Type B pancreatic cell (in vitro differentiated cells): ENCODE measurements at regions not wholly inside any gene's neighbourhood (a gene's known extent, or its start where the extent isn't known, plus 50 kb on each side); places are given as distances from the start of the nearest gene placed in this dataset.

Source experiments
- DNase-seq: peaks from one replicate; pipeline ENCODE4 v3.0.0; 2021; ENCODE audit warnings: mixed read lengths; ENCODE audit not compliant: unreplicated experiment; ENCODE audit errors: extremely low spot score
- H3K27ac Mint-ChIP-seq: 2 replicates; pipeline ENCODE4 v1.8.0; 2021; ENCODE audit warnings: mild to moderate bottlenecking, mixed read lengths
- H3K27me3 Mint-ChIP-seq: 2 replicates; pipeline ENCODE4 v1.8.0; 2021; ENCODE audit warnings: mixed read lengths
- H3K36me3 Mint-ChIP-seq: 2 replicates; pipeline ENCODE4 v1.8.0; 2021; ENCODE audit warnings: mixed read lengths
- H3K4me1 Mint-ChIP-seq: one replicate; pipeline ENCODE4 v1.8.0; 2021; ENCODE audit warnings: mixed read lengths; ENCODE audit not compliant: unreplicated experiment
- H3K4me3 Mint-ChIP-seq: 2 replicates; pipeline ENCODE4 v1.8.0; 2021; ENCODE audit warnings: mild to moderate bottlenecking, mixed read lengths
- H3K9me3 Mint-ChIP-seq: 2 replicates; pipeline ENCODE4 v1.8.0; 2021; ENCODE audit warnings: mixed read lengths
- CTCF ChIP-seq: fragments of 200-600 bp; sonication (generic); conservative IDR thresholded peaks from 2 replicates; pipeline ENCODE4 v1.5.0; 2021; ENCODE audit warnings: antibody characterized with exemption, mild to moderate bottlenecking

GRCh38 chr2:52074130-52074719 lies 1042.3 kb upstream of the NRXN1 start:
- H3K27me3 Mint-ChIP-seq, result no peaks in the 10 kb centered on the region

GRCh38 chr2:52072949-52073348 lies 1041.0 kb upstream of the NRXN1 start:
- Mint-ChIP-seq H3K27me3 (no peaks in the 10 kb centered on the region), H3K27ac (no peak overlapping the region), H3K4me1 (no peaks in the 10 kb centered on the region), H3K4me3 (no peak overlapping the region), H3K36me3 (no peaks in the 10 kb centered on the region), H3K9me3 (no peaks in the 10 kb centered on the region)
- TF ChIP-seq CTCF, result no peak
- DNase-seq, result no peak

More at GRCh38 chr2:52074130-52074719, 1042.3 kb upstream of the NRXN1 start:
- no peaks in the 10 kb centered on the region for H3K4me1 Mint-ChIP-seq
- no peaks in the 10 kb centered on the region for H3K9me3 Mint-ChIP-seq
- H3K27ac Mint-ChIP-seq, result no peak overlapping the region
- H3K4me3 Mint-ChIP-seq, result no peak overlapping the region
- no peaks in the 10 kb centered on the region for H3K36me3 Mint-ChIP-seq
- TF ChIP-seq CTCF, result no peak
- no peak for DNase-seq

GRCh38 chr2:52070665-52071064 lies 1038.7 kb upstream of the NRXN1 start:
- H3K27me3 Mint-ChIP-seq, result no peaks in the 10 kb centered on the region
- no peaks in the 10 kb centered on the region for H3K4me1 Mint-ChIP-seq
- H3K4me3 Mint-ChIP-seq, result no peak overlapping the region
- H3K36me3 Mint-ChIP-seq, result no peaks in the 10 kb centered on the region
- H3K27ac Mint-ChIP-seq, result no peak overlapping the region
- DNase-seq, result no peak
- no peaks in the 10 kb centered on the region for H3K9me3 Mint-ChIP-seq
- TF ChIP-seq CTCF, result no peak

- Mint-ChIP-seq H3K27ac (no peak overlapping the region), H3K9me3 (no peaks in the 10 kb centered on the region), H3K27me3 (no peaks in the 10 kb centered on the region), H3K4me1 (no peaks in the 10 kb centered on the region), H3K4me3 (no peak overlapping the region), H3K36me3 (no peaks in the 10 kb centered on the region)
- no peak for TF ChIP-seq CTCF
- DNase-seq, result no peak
These were observed 1032.3 kb upstream of the NRXN1 start for GRCh38 chr2:52064234-52064633.

- Mint-ChIP-seq H3K9me3 (peaks cover 5% of the 10 kb centered on the region), H3K27ac (no peak overlapping the region), H3K4me3 (no peak overlapping the region), H3K36me3 (no peaks in the 10 kb centered on the region), H3K4me1 (no peaks in the 10 kb centered on the region), H3K27me3 (no peaks in the 10 kb centered on the region)
- DNase-seq, result no peak
- TF ChIP-seq CTCF, result no peak
These were observed 1022.9 kb upstream of the NRXN1 start for GRCh38 chr2:52054824-52055223.

- no peak for DNase-seq
- Mint-ChIP-seq H3K4me3 (no peak overlapping the region), H3K4me1 (no peaks in the 10 kb centered on the region), H3K27ac (no peak overlapping the region), H3K9me3 (no peaks in the 10 kb centered on the region), H3K36me3 (no peaks in the 10 kb centered on the region), H3K27me3 (no peaks in the 10 kb centered on the region)
- no peak for TF ChIP-seq CTCF
These were observed 1004.9 kb upstream of the NRXN1 start for GRCh38 chr2:52036853-52037252.
